Endodermal cell (in vitro differentiated cells): ENCODE measurements at regions not wholly inside any gene's neighbourhood (a gene's known extent, or its start where the extent isn't known, plus 50 kb on each side); places are given as distances from the start of the nearest gene placed in this dataset.

Source experiments
- DNase-seq: peaks from one replicate; pipeline ENCODE4 v3.0.0-alpha.2; 2017
- H3K27ac ChIP-seq: 2 replicates; pipeline ENCODE4 v1.5.1; 2013; ENCODE audit warnings: mild to moderate bottlenecking, low read depth, low read length, moderate library complexity
- H3K27me3 ChIP-seq: 2 replicates; pipeline ENCODE4 v1.6.1; 2013; ENCODE audit warnings: mild to moderate bottlenecking, low read length, moderate library complexity; ENCODE audit not compliant: insufficient read depth, control insufficient read depth, poor library complexity, severe bottlenecking
- H3K36me3 ChIP-seq: 2 replicates; pipeline ENCODE4 v1.7.0; 2013; ENCODE audit warnings: mild to moderate bottlenecking, low read length, moderate library complexity; ENCODE audit not compliant: control insufficient read depth, insufficient read depth
- H3K4me1 ChIP-seq: one replicate; pipeline ENCODE4 v1.7.0; 2013; ENCODE audit warnings: low read length; ENCODE audit not compliant: control insufficient read depth, insufficient read depth
- H3K4me3 ChIP-seq: 2 replicates; pipeline ENCODE4 v1.5.1; 2013; ENCODE audit warnings: mild to moderate bottlenecking, low read length, moderate library complexity
- H3K9ac ChIP-seq: 2 replicates; pipeline ENCODE4 v1.6.1; 2013; ENCODE audit warnings: mild to moderate bottlenecking, low read length, moderate library complexity; ENCODE audit not compliant: poor library complexity, severe bottlenecking; ENCODE audit errors: extremely low read depth
- H3K9me3 ChIP-seq: 2 replicates; pipeline ENCODE4 v1.6.1; 2013; ENCODE audit warnings: mild to moderate bottlenecking, low read length, moderate library complexity; ENCODE audit not compliant: control insufficient read depth
- H3K27ac Mint-ChIP-seq: 2 replicates; pipeline ENCODE4 v1.8.0; 2020; ENCODE audit warnings: mixed read lengths
- H3K27me3 Mint-ChIP-seq: 2 replicates; pipeline ENCODE4 v1.8.0; 2021; ENCODE audit warnings: mild to moderate bottlenecking, mixed read lengths; ENCODE audit not compliant: insufficient read depth
- H3K36me3 Mint-ChIP-seq: 2 replicates; pipeline ENCODE4 v1.8.0; 2020; ENCODE audit warnings: low read depth, mixed read lengths
- H3K4me1 Mint-ChIP-seq: 2 replicates; pipeline ENCODE4 v1.8.0; 2020; ENCODE audit warnings: mixed read lengths
- H3K4me3 Mint-ChIP-seq: 2 replicates; pipeline ENCODE4 v1.8.0; 2020; ENCODE audit warnings: mild to moderate bottlenecking, moderate library complexity, mixed read lengths
- H3K9me3 Mint-ChIP-seq: 2 replicates; pipeline ENCODE4 v1.8.0; 2020; ENCODE audit warnings: mild to moderate bottlenecking, mixed read lengths
- CTCF ChIP-seq: fragments of 200-600 bp; sonication (generic); conservative IDR thresholded peaks from 2 replicates; pipeline ENCODE4 v1.5.0; 2021; ENCODE audit warnings: antibody characterized with exemption, mild to moderate bottlenecking
- WGBS, 2 experiments: methylation state at CpG; one replicate each; pipeline versions ENCODE4 v1.1.5 to v1.1.7; 2013; ENCODE audit warnings: missing lambda C conversion rate in 2 of 2, mixed read lengths in 1 of 2; ENCODE audit not compliant: insufficient coverage in 1 of 2, insufficient read length in 1 of 2; 5-methylcytosine and 5-hydroxymethylcytosine counted together

GRCh38 chr7:19964246-19964645 is 190.8 kb upstream of the TMEM196 start:
- TF ChIP-seq CTCF, result no peak
- H3K27me3 ChIP-seq, result no peaks in the 10 kb centered on the region
- H3K9ac ChIP-seq, result no peak overlapping the region
- no peaks in the 10 kb centered on the region for H3K4me1 Mint-ChIP-seq
- H3K27ac Mint-ChIP-seq, result no peak overlapping the region
- H3K9me3 ChIP-seq, result no peaks in the 10 kb centered on the region
- peaks cover 25% of the 10 kb centered on the region for H3K36me3 Mint-ChIP-seq
- no peak overlapping the region for H3K4me3 Mint-ChIP-seq
- no peak overlapping the region for H3K27ac ChIP-seq
- H3K27me3 Mint-ChIP-seq, result no peaks in the 10 kb centered on the region
- no peak for DNase-seq
- peaks cover 3% of the 10 kb centered on the region for H3K9me3 Mint-ChIP-seq
- H3K4me3 ChIP-seq, result no peak overlapping the region
- H3K36me3 ChIP-seq, result no peaks in the 10 kb centered on the region
- H3K4me1 ChIP-seq, result no peaks in the 10 kb centered on the region
- WGBS, 2 experiments, result 87% methylated on average over 2 of the region's 2 CpGs; no CpG with 5 or more reads in 1 of the 2 experiments

- peaks cover 28% of the 10 kb centered on the region for H3K36me3 Mint-ChIP-seq
- no peaks in the 10 kb centered on the region for H3K27me3 Mint-ChIP-seq
- WGBS, 2 experiments, result 100% methylated on average over 1 of the region's 1 CpG; no CpG with 5 or more reads in 1 of the 2 experiments
- DNase-seq, result no peak
- H3K27ac Mint-ChIP-seq, result no peak overlapping the region
- Histone ChIP-seq H3K27ac (no peak overlapping the region), H3K36me3 (no peaks in the 10 kb centered on the region), H3K4me3 (no peak overlapping the region), H3K4me1 (no peaks in the 10 kb centered on the region), H3K9ac (no peak overlapping the region), H3K27me3 (no peaks in the 10 kb centered on the region), H3K9me3 (no peaks in the 10 kb centered on the region)
- H3K4me3 Mint-ChIP-seq, result no peak overlapping the region
- no peaks in the 10 kb centered on the region for H3K4me1 Mint-ChIP-seq
- TF ChIP-seq CTCF, result no peak
- peaks cover 3% of the 10 kb centered on the region for H3K9me3 Mint-ChIP-seq
These were observed 190.3 kb upstream of the TMEM196 start for GRCh38 chr7:19963695-19964094.

GRCh38 chr7:19958309-19958896 is 185.0 kb upstream of the TMEM196 start:
- WGBS, 2 experiments, result 84 to 96% methylated on average over 3 of the region's 3 CpGs
- TF ChIP-seq CTCF, result no peak
- no peaks in the 10 kb centered on the region for H3K4me1 ChIP-seq
- peaks cover 9% of the 10 kb centered on the region for H3K36me3 ChIP-seq
- no peak for DNase-seq
- no peak overlapping the region for H3K27ac ChIP-seq
- Mint-ChIP-seq H3K9me3 (peaks cover 44% of the 10 kb centered on the region), H3K4me3 (no peak overlapping the region), H3K27me3 (no peaks in the 10 kb centered on the region), H3K4me1 (no peaks in the 10 kb centered on the region), H3K36me3 (peaks cover 78% of the 10 kb centered on the region), H3K27ac (no peak overlapping the region)
- peaks cover 30% of the 10 kb centered on the region for H3K9me3 ChIP-seq
- H3K27me3 ChIP-seq, result no peaks in the 10 kb centered on the region
- H3K4me3 ChIP-seq, result no peak overlapping the region
- H3K9ac ChIP-seq, result no peak overlapping the region
